Naive thymus-derived CD4-positive, alpha-beta T cell (primary cell): ENCODE measurements at regions not wholly inside any gene's neighbourhood (a gene's known extent, or its start where the extent isn't known, plus 50 kb on each side); places are given as distances from the start of the nearest gene placed in this dataset.
"Not testable (repeated sequence)": the region's sequence is repeated elsewhere in the genome, so short reads cannot be mapped to it uniquely, and the experiment has no call there.

ENCODE experiments used
- ATAC-seq: fragments of 150-1000 bp; cut with Tn5 transposase; 2 replicates; pipeline ENCODE4 v1.10.0; 2021; ENCODE audit warnings: mild to moderate bottlenecking, moderate library complexity
- CTCF ChIA-PET: fragments of 350-600 bp; sonication (Branson Sonifier 250); formaldehyde crosslinking; loops from one replicate; lab custom pipeline; 2021; ENCODE audit warnings: antibody characterized with exemption; lab: Charles Lee
- POLR2A ChIA-PET: fragments of 350-600 bp; sonication (Branson Sonifier 250); formaldehyde crosslinking; loops from one replicate; lab custom pipeline; 2021; ENCODE audit warnings: antibody characterized with exemption, inconsistent platforms; lab: Charles Lee
- DNase-seq, 9 donors: peaks; one replicate each; pipeline versions ENCODE4 v3.0.0 to v3.0.0-alpha.2; 2020 to 2022; ENCODE audit warnings: mixed read lengths in 1 of 9
- H3K27ac ChIP-seq: one replicate; pipeline ENCODE4 v1.7.0; 2013; ENCODE audit warnings: mild to moderate bottlenecking, low read depth, low read length, moderate library complexity
- H3K27me3 ChIP-seq, 2 donors: one replicate each; pipeline ENCODE4 v1.7.0; 2013; ENCODE audit warnings: low read length in 2 of 2, mild to moderate bottlenecking in 2 of 2, moderate library complexity in 2 of 2; ENCODE audit not compliant: control insufficient read depth in 2 of 2, insufficient read depth in 2 of 2
- H3K36me3 ChIP-seq, 3 experiments: 1 replicate in 2 of 3; 2 replicates in 1 of 3; pipeline ENCODE4 v1.7.0; 2013; ENCODE audit warnings: low read length in 3 of 3, mild to moderate bottlenecking in 3 of 3, moderate library complexity in 1 of 3; ENCODE audit not compliant: insufficient read depth in 3 of 3, control insufficient read depth in 2 of 3
- H3K4me1 ChIP-seq, 2 donors: one replicate each; pipeline ENCODE4 v1.7.0; 2013; ENCODE audit warnings: low read length in 2 of 2, mild to moderate bottlenecking in 2 of 2, moderate library complexity in 1 of 2; ENCODE audit not compliant: control insufficient read depth in 2 of 2, insufficient read depth in 2 of 2
- H3K4me3 ChIP-seq: 2 replicates; pipeline ENCODE4 v1.7.0; 2013; ENCODE audit warnings: mild to moderate bottlenecking, low read length
- H3K9me3 ChIP-seq, 3 experiments: 1 replicate in 2 of 3; 2 replicates in 1 of 3; pipeline ENCODE4 v1.7.0; 2013; ENCODE audit warnings: low read length in 3 of 3; ENCODE audit not compliant: control insufficient read depth in 2 of 3
- H3K27ac Mint-ChIP-seq, 9 donors: one replicate each; pipeline ENCODE4 v1.8.0; 2020 to 2022; ENCODE audit warnings: mixed read lengths in 9 of 9, mild to moderate bottlenecking in 8 of 9, moderate library complexity in 5 of 9, inconsistent platforms in 2 of 9
- H3K27me3 Mint-ChIP-seq, 5 donors: one replicate each; pipeline ENCODE4 v1.8.0; 2021 to 2022; ENCODE audit warnings: mixed read lengths in 5 of 5, mild to moderate bottlenecking in 1 of 5
- H3K36me3 Mint-ChIP-seq, 5 donors: one replicate each; pipeline ENCODE4 v1.8.0; 2020 to 2022; ENCODE audit warnings: mixed read lengths in 5 of 5, mild to moderate bottlenecking in 3 of 5, inconsistent platforms in 1 of 5
- H3K4me1 Mint-ChIP-seq, 7 donors: one replicate each; pipeline ENCODE4 v1.8.0; 2020 to 2022; ENCODE audit warnings: mixed read lengths in 7 of 7, mild to moderate bottlenecking in 3 of 7, inconsistent platforms in 1 of 7
- H3K4me3 Mint-ChIP-seq, 10 donors: one replicate each; pipeline ENCODE4 v1.8.0; 2020 to 2022; ENCODE audit warnings: mild to moderate bottlenecking in 10 of 10, mixed read lengths in 10 of 10, moderate library complexity in 6 of 10, inconsistent platforms in 2 of 10
- H3K9me3 Mint-ChIP-seq, 11 donors: one replicate each; pipeline ENCODE4 v1.8.0; 2020 to 2022; ENCODE audit warnings: mixed read lengths in 11 of 11, mild to moderate bottlenecking in 4 of 11, inconsistent platforms in 1 of 11, moderate library complexity in 1 of 11
- intact Hi-C, 2 donors: fragments of 100-400 bp; cut with micrococcal nuclease; formaldehyde crosslinking; loops; one replicate each; pipeline ENCODE4 v1.15.1; 2023

DNA sequence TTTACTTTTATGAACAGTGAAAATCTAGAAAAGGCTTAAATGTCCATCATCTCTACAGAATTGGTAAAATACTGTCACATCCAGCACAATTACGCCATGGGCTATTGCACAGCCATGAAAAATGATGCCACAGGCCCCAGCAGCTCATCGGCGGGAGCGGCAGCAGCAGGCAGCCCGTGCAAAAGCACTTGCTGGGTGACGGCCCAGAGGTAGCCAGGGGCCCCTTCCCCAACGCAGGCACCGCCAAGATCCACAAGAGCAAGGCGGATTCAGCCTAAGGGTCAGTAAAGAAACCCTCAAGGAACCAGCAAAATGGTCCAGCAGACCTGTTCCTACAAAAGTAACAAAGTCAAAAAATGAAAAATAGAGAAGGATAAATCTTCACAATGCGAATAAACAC is 272.7 kb downstream of the AGTPBP1 start:
- CTCF ChIA-PET, result no interaction called here
- POLR2A ChIA-PET, result no interaction called here
- Mint-ChIP-seq H3K9me3 (peaks cover 0 to under 1% (median 0%) of the 10 kb centered on the region in 11 donors), H3K4me1 (no peaks in the 10 kb centered on the region), H3K27me3 (peaks cover under 1 to 16% (median 7%) of the 10 kb centered on the region in 5 donors), H3K27ac (no peak overlapping the region), H3K4me3 (no peak overlapping the region), H3K36me3 (no peaks in the 10 kb centered on the region)
- Histone ChIP-seq H3K27me3 (no peaks in the 10 kb centered on the region), H3K4me1 (no peaks in the 10 kb centered on the region), H3K4me3 (no peak overlapping the region), H3K27ac (no peak overlapping the region), H3K36me3 (no peaks in the 10 kb centered on the region), H3K9me3 (no peaks in the 10 kb centered on the region)
- intact Hi-C loops, result no loop called here
- ATAC-seq (no peak), DNase-seq (no peak)

- no peak overlapping the region for H3K4me3 ChIP-seq
- Mint-ChIP-seq H3K27ac (no peak overlapping the region), H3K36me3 (no peaks in the 10 kb centered on the region), H3K4me1 (no peaks in the 10 kb centered on the region), H3K4me3 (no peak overlapping the region), H3K27me3 (peaks cover 0 to 16% (median 3%) of the 10 kb centered on the region in 5 donors), H3K9me3 (peaks cover 0 to 2% (median 0%) of the 10 kb centered on the region in 11 donors)
- POLR2A ChIA-PET, result no interaction called here
- H3K4me1 ChIP-seq, result no peaks in the 10 kb centered on the region
- no peaks in the 10 kb centered on the region for H3K27me3 ChIP-seq
- no peak overlapping the region for H3K27ac ChIP-seq
- no peaks in the 10 kb centered on the region for H3K36me3 ChIP-seq
- intact Hi-C loops, result no loop called here
- ATAC-seq (no peak), DNase-seq (no peak)
- H3K9me3 ChIP-seq, result no peaks in the 10 kb centered on the region
- CTCF ChIA-PET, result no interaction called here
Measured at GRCh38 chr9:85466834-85467233, 274.9 kb downstream of the AGTPBP1 start.

DNA sequence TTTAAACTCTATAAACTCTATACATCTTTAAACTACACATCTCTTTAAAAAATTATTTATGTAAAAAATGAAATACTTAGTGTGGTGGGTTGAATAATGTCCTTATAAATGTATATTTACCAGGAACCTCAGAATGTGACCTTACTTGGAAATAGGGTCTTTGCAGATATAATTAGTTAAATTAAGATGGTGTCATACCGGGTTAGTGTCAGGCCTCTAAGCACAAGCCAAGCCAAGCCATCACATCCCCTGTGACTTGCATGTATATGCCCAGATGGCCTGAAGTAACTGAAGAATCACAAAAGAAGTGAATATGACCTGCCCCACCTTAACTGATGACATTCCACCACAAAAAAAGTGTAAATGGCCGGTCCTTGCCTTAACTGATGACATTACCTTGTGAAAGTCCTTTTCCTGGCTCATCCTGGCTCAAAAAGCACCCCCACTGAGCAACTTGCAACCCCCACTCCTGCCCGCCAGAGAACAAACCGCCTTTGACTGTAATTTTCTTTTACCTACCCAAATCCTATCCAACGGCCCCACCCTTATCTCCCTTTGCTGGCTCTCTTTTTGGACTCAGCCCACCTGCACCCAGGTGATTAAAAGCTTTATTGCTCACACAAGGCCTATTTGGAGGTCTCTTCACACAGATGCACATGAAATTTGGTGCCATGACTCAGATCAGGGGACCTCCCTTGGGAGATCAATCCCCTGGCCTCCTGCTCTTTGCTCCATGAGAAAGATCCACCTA is 283.5 kb downstream of the AGTPBP1 start:
- DNase-seq, H3K4me3 ChIP-seq, H3K9me3 ChIP-seq, H3K36me3 Mint-ChIP-seq, H3K27ac Mint-ChIP-seq, H3K27me3 ChIP-seq, intact Hi-C loops, H3K9me3 Mint-ChIP-seq, CTCF ChIA-PET, H3K27ac ChIP-seq, H3K4me3 Mint-ChIP-seq, H3K36me3 ChIP-seq, H3K4me1 Mint-ChIP-seq, H3K4me1 ChIP-seq, POLR2A ChIA-PET, ATAC-seq: not testable (repeated sequence)
- peaks cover 0 to 18% (median 11%) of the 10 kb centered on the region in 5 donors for H3K27me3 Mint-ChIP-seq

- Histone ChIP-seq H3K27ac (no peak overlapping the region), H3K9me3 (no peaks in the 10 kb centered on the region), H3K27me3 (no peaks in the 10 kb centered on the region), H3K4me1 (no peaks in the 10 kb centered on the region), H3K36me3 (no peaks in the 10 kb centered on the region), H3K4me3 (no peak overlapping the region)
- ATAC-seq (no peak), DNase-seq (no peak)
- Mint-ChIP-seq H3K27me3 (peaks cover 7 to 29% (median 25%) of the 10 kb centered on the region in 5 donors), H3K4me3 (no peak overlapping the region), H3K36me3 (peaks cover 0 to 4% (median 0%) of the 10 kb centered on the region in 5 donors), H3K9me3 (peaks cover 0 to 13% (median 0%) of the 10 kb centered on the region in 11 donors), H3K27ac (no peak overlapping the region), H3K4me1 (no peaks in the 10 kb centered on the region)
- intact Hi-C loops, result no loop called here
- ChIA-PET CTCF (no interaction called here), POLR2A (no interaction called here)
Measured at GRCh38 chr9:85453850-85454249, 287.9 kb downstream of the AGTPBP1 start.

GRCh38 chr9:85452841-85453240 is 288.9 kb downstream of the AGTPBP1 start:
- POLR2A ChIA-PET, result no interaction called here
- no peaks in the 10 kb centered on the region for H3K36me3 ChIP-seq
- Mint-ChIP-seq H3K27ac (no peak overlapping the region), H3K9me3 (peaks cover 0 to 14% (median 0%) of the 10 kb centered on the region in 11 donors), H3K4me3 (no peak overlapping the region), H3K27me3 (peaks cover 7 to 29% (median 25%) of the 10 kb centered on the region in 5 donors), H3K4me1 (no peaks in the 10 kb centered on the region), H3K36me3 (peaks cover 0 to 4% (median 0%) of the 10 kb centered on the region in 5 donors)
- H3K27ac ChIP-seq, result no peak overlapping the region
- no peaks in the 10 kb centered on the region for H3K9me3 ChIP-seq
- CTCF ChIA-PET, result no interaction called here
- no peak for DNase-seq
- no peaks in the 10 kb centered on the region for H3K27me3 ChIP-seq
- no peak overlapping the region for H3K4me3 ChIP-seq
- ATAC-seq, result no peak
- H3K4me1 ChIP-seq, result no peaks in the 10 kb centered on the region
- intact Hi-C loops, result no loop called here

DNA sequence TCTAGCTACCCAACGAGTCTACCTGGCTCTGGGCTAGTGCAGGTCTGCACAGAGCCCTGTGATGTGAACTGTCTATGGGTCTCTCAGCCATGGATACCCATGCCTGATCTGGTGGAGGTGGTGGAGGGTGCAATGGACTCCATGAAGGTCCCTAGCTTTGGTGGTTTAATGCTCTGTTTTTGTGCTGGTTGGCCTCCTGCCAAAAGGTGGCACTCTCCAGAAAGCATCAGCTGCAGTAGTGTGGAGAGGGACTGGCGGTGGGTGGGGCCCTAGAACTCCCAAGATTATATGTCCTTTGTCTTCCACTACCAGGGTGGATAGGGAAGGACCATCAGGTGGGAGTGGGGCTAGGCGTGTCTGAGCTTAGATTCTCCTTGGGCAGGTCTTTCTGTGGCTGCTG is 290.1 kb downstream of the AGTPBP1 start:
- H3K4me3 ChIP-seq, result no peak overlapping the region
- ChIA-PET CTCF (no interaction called here), POLR2A (no interaction called here)
- intact Hi-C loops, result no loop called here
- Mint-ChIP-seq H3K9me3 (peaks cover 0 to 23% (median 4%) of the 10 kb centered on the region in 11 donors), H3K27me3 (peaks cover 7 to 29% (median 25%) of the 10 kb centered on the region in 5 donors), H3K27ac (no peak overlapping the region), H3K4me1 (no peaks in the 10 kb centered on the region), H3K4me3 (no peak overlapping the region), H3K36me3 (peaks cover 0 to 4% (median 0%) of the 10 kb centered on the region in 5 donors)
- H3K27ac ChIP-seq, result no peak overlapping the region
- H3K9me3 ChIP-seq, result no peaks in the 10 kb centered on the region
- no peaks in the 10 kb centered on the region for H3K4me1 ChIP-seq
- DNase-seq (no peak), ATAC-seq (no peak)
- H3K27me3 ChIP-seq, result no peaks in the 10 kb centered on the region
- H3K36me3 ChIP-seq, result no peaks in the 10 kb centered on the region

DNA sequence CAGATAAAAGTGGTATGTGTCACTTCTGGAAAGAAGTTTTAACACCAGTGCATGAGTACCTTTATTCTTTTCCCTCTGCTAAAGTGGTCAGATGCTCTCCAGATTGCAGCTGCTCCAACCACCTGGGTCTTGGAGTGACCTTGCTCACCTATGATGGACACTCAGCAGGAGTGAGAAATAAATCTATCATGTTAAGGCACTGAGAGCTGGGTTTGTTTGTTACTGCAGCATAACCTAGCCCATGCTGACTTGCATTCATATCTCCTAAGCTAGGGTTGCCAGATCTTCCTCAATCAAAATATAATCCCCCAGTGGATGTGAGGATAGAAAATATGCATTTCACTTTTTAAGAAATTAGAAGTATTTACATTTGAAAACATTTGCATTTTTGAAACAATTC is 295.9 kb downstream of the AGTPBP1 start:
- Mint-ChIP-seq H3K27me3 (peaks cover 0 to 13% (median 4%) of the 10 kb centered on the region in 5 donors), H3K4me1 (no peaks in the 10 kb centered on the region), H3K4me3 (no peak overlapping the region), H3K27ac (no peak overlapping the region), H3K36me3 (no peaks in the 10 kb centered on the region), H3K9me3 (peaks cover 0 to 32% (median 10%) of the 10 kb centered on the region in 11 donors)
- Histone ChIP-seq H3K4me1 (no peaks in the 10 kb centered on the region), H3K36me3 (no peaks in the 10 kb centered on the region), H3K27ac (no peak overlapping the region), H3K9me3 (no peaks in the 10 kb centered on the region), H3K4me3 (no peak overlapping the region), H3K27me3 (no peaks in the 10 kb centered on the region)
- no peak for ATAC-seq
- CTCF ChIA-PET, result no interaction called here
- intact Hi-C loops, result no loop called here
- no peak for DNase-seq
- POLR2A ChIA-PET, result no interaction called here
